ENCODE measurements at regions not wholly inside any gene's neighbourhood (a gene's known extent, or its start where the extent isn't known, plus 50 kb on each side); places are given as distances from the start of the nearest gene placed in this dataset.

DNA sequence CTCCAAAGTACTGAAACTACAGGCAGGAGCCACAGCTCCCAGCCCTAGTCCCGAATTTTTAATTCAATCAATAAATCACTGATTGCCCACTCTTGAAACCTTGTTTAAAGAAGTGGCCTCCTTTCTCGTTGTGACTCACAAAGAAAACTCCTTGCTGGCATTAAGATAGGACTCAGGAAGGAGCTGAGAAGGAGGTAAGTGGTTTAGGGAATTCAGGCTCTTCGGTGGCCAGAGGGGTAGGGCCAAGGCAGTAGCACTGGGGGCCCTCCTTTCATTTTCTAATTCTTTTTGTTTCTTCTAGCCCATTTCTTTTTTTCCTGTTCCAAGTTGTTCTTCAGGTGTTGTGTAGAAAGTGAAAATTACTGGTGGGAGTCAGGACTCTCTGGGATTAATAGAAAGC, 86.2 kb upstream of the OR9Q1 start:
- DNase-seq (ENCODE audit: unreplicated experiment), result no peak
- Mint-ChIP-seq H3K36me3 (ENCODE audit: insufficient read depth, unreplicated experiment) (no peaks in the 10 kb centered on the region), H3K4me1 (ENCODE audit: insufficient read depth, unreplicated experiment) (no peaks in the 10 kb centered on the region), H3K4me3 (ENCODE audit: unreplicated experiment) (no peak overlapping the region), H3K27ac (ENCODE audit: low read depth, unreplicated experiment) (no peak overlapping the region), H3K9me3 (ENCODE audit: unreplicated experiment) (no peaks in the 10 kb centered on the region), H3K27me3 (ENCODE audit: insufficient read depth, unreplicated experiment) (no peaks in the 10 kb centered on the region)
- TF ChIP-seq, protein P1, sequence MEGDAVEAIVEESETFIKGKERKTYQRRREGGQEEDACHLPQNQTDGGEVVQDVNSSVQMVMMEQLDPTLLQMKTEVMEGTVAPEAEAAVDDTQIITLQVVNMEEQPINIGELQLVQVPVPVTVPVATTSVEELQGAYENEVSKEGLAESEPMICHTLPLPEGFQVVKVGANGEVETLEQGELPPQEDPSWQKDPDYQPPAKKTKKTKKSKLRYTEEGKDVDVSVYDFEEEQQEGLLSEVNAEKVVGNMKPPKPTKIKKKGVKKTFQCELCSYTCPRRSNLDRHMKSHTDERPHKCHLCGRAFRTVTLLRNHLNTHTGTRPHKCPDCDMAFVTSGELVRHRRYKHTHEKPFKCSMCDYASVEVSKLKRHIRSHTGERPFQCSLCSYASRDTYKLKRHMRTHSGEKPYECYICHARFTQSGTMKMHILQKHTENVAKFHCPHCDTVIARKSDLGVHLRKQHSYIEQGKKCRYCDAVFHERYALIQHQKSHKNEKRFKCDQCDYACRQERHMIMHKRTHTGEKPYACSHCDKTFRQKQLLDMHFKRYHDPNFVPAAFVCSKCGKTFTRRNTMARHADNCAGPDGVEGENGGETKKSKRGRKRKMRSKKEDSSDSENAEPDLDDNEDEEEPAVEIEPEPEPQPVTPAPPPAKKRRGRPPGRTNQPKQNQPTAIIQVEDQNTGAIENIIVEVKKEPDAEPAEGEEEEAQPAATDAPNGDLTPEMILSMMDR (IDR thresholded peaks at IDR 0.05; ENCODE audit: unreplicated experiment), result no peak
- BruUV-seq (replicated peaks), result no TSS peak
- intact Hi-C loops (cut with micrococcal nuclease), result loop anchor here (2.0 kb wide), 1 partner anchor 25 kb away; no protein-coding TSS in a partner anchor
- ChIA-PET POLR2A (no interaction called here), CTCF (interaction anchor here (1.5 kb wide), 1 partner anchor 12 kb away, joined by 3 read pairs; no protein-coding TSS in a partner anchor)

DNA sequence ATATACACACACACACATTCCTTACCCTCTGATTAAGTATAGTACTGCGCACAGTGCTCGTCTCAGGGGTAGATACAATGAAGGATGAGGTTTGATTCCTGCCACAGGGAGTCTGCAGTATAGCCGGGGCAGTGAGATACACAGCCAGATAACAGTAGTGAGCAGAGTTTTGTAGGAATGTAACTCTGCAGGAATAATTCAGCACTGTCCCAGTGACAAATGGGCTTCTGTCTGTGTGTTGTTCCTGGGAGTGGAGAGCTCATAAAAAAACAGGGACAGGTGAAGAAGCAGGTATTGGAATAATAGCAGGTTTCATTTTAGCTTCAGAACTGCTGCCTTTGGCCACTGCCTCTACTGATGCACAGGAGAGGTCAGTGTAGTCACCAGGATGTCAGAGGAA, 85.3 kb upstream of the OR9Q1 start:
- ChIA-PET CTCF (no interaction called here), POLR2A (no interaction called here)
- no peaks in the 10 kb centered on the region for H3K4me1 Mint-ChIP-seq (ENCODE audit: insufficient read depth, unreplicated experiment)
- no peaks in the 10 kb centered on the region for H3K36me3 Mint-ChIP-seq (ENCODE audit: insufficient read depth, unreplicated experiment)
- DNase-seq (ENCODE audit: unreplicated experiment), result no peak
- no peaks in the 10 kb centered on the region for H3K27me3 Mint-ChIP-seq (ENCODE audit: insufficient read depth, unreplicated experiment)
- TF ChIP-seq, protein P1 (IDR thresholded peaks at IDR 0.05; ENCODE audit: unreplicated experiment), result no peak
- no peak overlapping the region for H3K27ac Mint-ChIP-seq (ENCODE audit: low read depth, unreplicated experiment)
- intact Hi-C loops (cut with micrococcal nuclease), result no loop called here
- no TSS peak for BruUV-seq (replicated peaks)
- H3K9me3 Mint-ChIP-seq (ENCODE audit: unreplicated experiment), result no peaks in the 10 kb centered on the region
- H3K4me3 Mint-ChIP-seq (ENCODE audit: unreplicated experiment), result no peak overlapping the region

DNA sequence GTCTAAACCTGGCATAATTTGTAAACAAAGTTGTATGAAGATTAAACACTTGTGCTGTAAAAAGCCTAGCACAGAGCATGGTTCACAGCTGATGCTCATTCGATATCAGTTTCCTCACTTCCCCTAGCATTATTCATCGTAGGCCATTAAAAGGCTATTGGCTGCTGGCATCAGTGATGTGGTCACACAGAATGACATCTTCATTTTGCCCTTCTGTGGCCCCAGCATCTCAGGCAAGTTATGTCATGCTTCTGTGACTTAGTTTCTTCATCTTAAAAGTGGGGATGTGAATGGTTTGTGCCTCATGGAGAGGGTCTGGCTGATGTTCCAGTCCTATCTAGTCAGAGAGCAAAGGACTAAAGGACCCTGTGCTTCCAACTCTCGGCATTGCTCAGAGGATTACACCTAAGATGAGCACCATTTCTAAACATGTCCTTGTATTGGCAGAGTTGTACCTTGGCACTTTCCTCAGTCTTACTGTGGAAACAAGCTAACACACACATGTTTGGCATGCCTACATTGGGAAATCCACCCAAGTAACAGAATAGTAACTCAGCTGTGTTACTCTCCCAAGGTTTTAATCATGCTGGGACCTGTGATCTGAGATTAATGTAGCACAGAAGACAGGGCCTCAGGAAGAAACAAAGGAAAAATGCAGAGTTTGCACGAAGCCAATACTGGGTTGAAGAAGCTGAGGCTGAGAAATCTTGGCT, 83.5 kb upstream of the OR9Q1 start:
- DNase-seq (ENCODE audit: unreplicated experiment), result no peak
- Mint-ChIP-seq H3K4me1 (ENCODE audit: insufficient read depth, unreplicated experiment) (no peaks in the 10 kb centered on the region), H3K27me3 (ENCODE audit: insufficient read depth, unreplicated experiment) (no peaks in the 10 kb centered on the region), H3K27ac (ENCODE audit: low read depth, unreplicated experiment) (no peak overlapping the region), H3K9me3 (ENCODE audit: unreplicated experiment) (no peaks in the 10 kb centered on the region), H3K4me3 (ENCODE audit: unreplicated experiment) (no peak overlapping the region), H3K36me3 (ENCODE audit: insufficient read depth, unreplicated experiment) (no peaks in the 10 kb centered on the region)
- BruUV-seq (replicated peaks), result no TSS peak
- CTCF ChIA-PET, result no interaction called here
- intact Hi-C loops (cut with micrococcal nuclease), result no loop called here
- TF ChIP-seq, protein P1 (IDR thresholded peaks at IDR 0.05; ENCODE audit: unreplicated experiment), result no peak
- POLR2A ChIA-PET, result no interaction called here

DNA sequence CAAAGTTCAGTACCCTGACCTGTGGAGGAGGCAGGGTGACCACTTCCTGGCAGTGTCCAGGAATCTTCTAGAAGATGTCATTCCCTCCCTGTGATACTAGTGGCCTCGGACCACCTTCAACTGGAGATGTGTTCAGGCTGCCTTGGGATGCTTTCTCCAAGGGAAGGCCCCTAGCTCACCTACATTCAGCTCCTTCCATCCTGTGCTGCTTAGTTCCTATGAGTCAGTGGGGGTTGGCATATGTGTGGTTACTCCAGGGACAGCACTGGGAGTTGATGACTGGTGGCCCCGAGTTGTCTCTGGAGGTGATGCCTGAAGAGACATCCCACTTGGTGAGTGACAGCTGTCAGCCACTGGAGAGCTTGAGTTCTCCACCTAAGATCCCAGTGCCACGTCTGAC, 81.8 kb upstream of the OR9Q1 start:
- DNase-seq (ENCODE audit: unreplicated experiment), result no peak
- no peak overlapping the region for H3K4me3 Mint-ChIP-seq (ENCODE audit: unreplicated experiment)
- POLR2A ChIA-PET, result interaction anchor here (0.7 kb wide), 1 partner anchor 102 kb away, joined by 3 read pairs; no protein-coding TSS in a partner anchor
- TF ChIP-seq, protein P1 (IDR thresholded peaks at IDR 0.05; ENCODE audit: unreplicated experiment), result no peak
- H3K4me1 Mint-ChIP-seq (ENCODE audit: insufficient read depth, unreplicated experiment), result no peaks in the 10 kb centered on the region
- CTCF ChIA-PET, result no interaction called here
- intact Hi-C loops (cut with micrococcal nuclease), result no loop called here
- H3K36me3 Mint-ChIP-seq (ENCODE audit: insufficient read depth, unreplicated experiment), result no peaks in the 10 kb centered on the region
- H3K9me3 Mint-ChIP-seq (ENCODE audit: unreplicated experiment), result no peaks in the 10 kb centered on the region
- no peak overlapping the region for H3K27ac Mint-ChIP-seq (ENCODE audit: low read depth, unreplicated experiment)
- BruUV-seq (replicated peaks), result no TSS peak
- no peaks in the 10 kb centered on the region for H3K27me3 Mint-ChIP-seq (ENCODE audit: insufficient read depth, unreplicated experiment)
